HCT116 (cell line): ENCODE measurements at regions not wholly inside any gene's neighbourhood (a gene's known extent, or its start where the extent isn't known, plus 50 kb on each side); places are given as distances from the start of the nearest gene placed in this dataset.

ENCODE experiments used
- ATAC-seq: fragments of 200-7000 bp; cut with Tn5 transposase; 2 replicates; pipeline ENCODE4 v1.9.1; 2020; ENCODE audit warnings: mild to moderate bottlenecking, moderate library complexity
- BruUV-seq: library from RNA; stranded (reverse); fragments of 400-500 nt; replicated peaks from 2 replicates; lab custom pipeline; 2021; lab: Mats Ljungman, UMichigan
- CTCF ChIA-PET: fragments of 300-600 bp; sonication (Branson Sonifier 250); formaldehyde crosslinking; loops from one replicate; lab custom pipeline; 2021; ENCODE audit warnings: antibody characterized with exemption; lab: Charles Lee
- POLR2A ChIA-PET: fragments of 300-600, 350-600 bp; sonication (Branson Sonifier 250); formaldehyde crosslinking; loops from one replicate; lab custom pipeline; 2021; ENCODE audit warnings: antibody characterized with exemption; lab: Charles Lee
- RAD21 ChIA-PET, 2 experiments: fragments of 300-600 bp; sonication (Branson Sonifier 250); formaldehyde crosslinking; loops; one replicate each; lab custom pipeline; 2023; ENCODE audit warnings: low total read pairs in 2 of 2; ENCODE audit not compliant: uncharacterized antibody in 2 of 2, unreplicated experiment in 2 of 2, low non-redundant PET in 1 of 2; lab: Charles Lee
- DNase-seq: peaks from one replicate; pipeline ENCODE4 v3.0.0-alpha.2; 2010; ENCODE audit warnings: low read depth, low spot score
- H2AFZ ChIP-seq: fragments of 200-600 bp; shearing (Covaris generic), sonication (generic); 2 replicates; pipeline ENCODE4 v1.6.1; 2017; ENCODE audit warnings: low read depth, mixed run types, mixed read lengths, antibody characterized with exemption, low read length; ENCODE audit not compliant: poor library complexity, severe bottlenecking
- H3K27ac ChIP-seq: 2 replicates; pipeline ENCODE4 v1.5.1; 2012; ENCODE audit warnings: low read depth, low read length
- H3K27me3 ChIP-seq: fragments of 200-600 bp; sonication (generic); 2 replicates; pipeline ENCODE4 v1.6.1; 2016; ENCODE audit warnings: mixed run types, low read length, mixed read lengths; ENCODE audit not compliant: insufficient read depth
- H3K36me3 ChIP-seq, 2 experiments: fragments of 200-500 bp in 1 of 2; fragments of 200-600 bp in 1 of 2; sonication (Bioruptor generic) in 1 of 2; sonication (generic) in 1 of 2; 2 replicates each; pipeline versions ENCODE4 v1.5.1 to v1.6.1; 2014 to 2016; ENCODE audit warnings: low read length in 2 of 2, inconsistent platforms in 1 of 2, mixed read lengths in 1 of 2, mixed run types in 1 of 2; ENCODE audit not compliant: insufficient read depth in 2 of 2, control insufficient read depth in 1 of 2
- H3K4me1 ChIP-seq, 2 experiments: fragments of 200-600 bp in 1 of 2; sonication (generic) in 1 of 2; 2 replicates each; pipeline versions ENCODE4 v1.5.1 to v1.6.1; 2012 to 2017; ENCODE audit warnings: low read length in 2 of 2, inconsistent platforms in 1 of 2, mild to moderate bottlenecking in 1 of 2, mixed read lengths in 1 of 2, mixed run types in 1 of 2, moderate library complexity in 1 of 2; ENCODE audit not compliant: insufficient read depth in 2 of 2, control insufficient read depth in 1 of 2
- H3K4me2 ChIP-seq: fragments of 200-600 bp; sonication (generic); 2 replicates; pipeline ENCODE4 v1.6.1; 2017; ENCODE audit warnings: mixed run types, low read length, mixed read lengths
- H3K4me3 ChIP-seq, 2 experiments: fragments of 200-600 bp in 1 of 2; sonication (generic) in 1 of 2; replicated peaks in 1 of 2; 2 replicates each; pipeline ENCODE4 v1.5.1; 2011 to 2016; ENCODE audit warnings: low read length in 2 of 2, control low read depth in 1 of 2, low read depth in 1 of 2, mild to moderate bottlenecking in 1 of 2, mixed read lengths in 1 of 2, mixed run types in 1 of 2
- H3K79me2 ChIP-seq: fragments of 200-600 bp; sonication (generic); 2 replicates; pipeline ENCODE4 v1.6.1; 2017; ENCODE audit warnings: mild to moderate bottlenecking, mixed run types, low read length, moderate library complexity, mixed read lengths; ENCODE audit not compliant: insufficient read depth
- H3K9ac ChIP-seq: fragments of 200-600 bp; sonication (generic); 2 replicates; pipeline ENCODE4 v1.6.1; 2016; ENCODE audit warnings: low read length, mixed read lengths
- H3K9me2 ChIP-seq: fragments of 200-600 bp; sonication (generic), shearing (Covaris generic); 2 replicates; pipeline ENCODE4 v1.6.1; 2017; ENCODE audit warnings: mixed run types, mild to moderate bottlenecking, moderate library complexity; ENCODE audit not compliant: insufficient read depth
- H3K9me3 ChIP-seq, 2 experiments: fragments of 200-500 bp in 1 of 2; fragments of 200-600 bp in 1 of 2; sonication (Bioruptor generic) in 1 of 2; sonication (generic) in 1 of 2; 2 replicates each; pipeline ENCODE4 v1.6.1; 2014 to 2017; ENCODE audit warnings: low read length in 2 of 2, mixed read lengths in 2 of 2, inconsistent platforms in 1 of 2, low read depth in 1 of 2, mild to moderate bottlenecking in 1 of 2, mixed run types in 1 of 2, moderate library complexity in 1 of 2; ENCODE audit not compliant: control insufficient read depth in 1 of 2, insufficient read depth in 1 of 2
- H4K20me1 ChIP-seq: fragments of 200-600 bp; sonication (generic), shearing (Covaris generic); 2 replicates; pipeline ENCODE4 v1.6.1; 2017; ENCODE audit warnings: mixed run types, mild to moderate bottlenecking, moderate library complexity; ENCODE audit not compliant: insufficient read depth
- ATF3 ChIP-seq: IDR thresholded peaks from 2 replicates; pipeline ENCODE4 v1.6.1; 2012
- CBX3 ChIP-seq: IDR thresholded peaks from 2 replicates; pipeline ENCODE4 v1.6.1; 2012; ENCODE audit warnings: low read depth
- CTCF ChIP-seq, 3 experiments: fragments of 200-600 bp in 1 of 3; sonication (generic) in 1 of 3; IDR thresholded peaks in 2 of 3; conservative IDR thresholded peaks in 1 of 3; 2 replicates each; pipeline ENCODE4 v1.5.1; 2012 to 2017; ENCODE audit warnings: low read depth in 2 of 3, low read length in 2 of 3, antibody characterized with exemption in 1 of 3, borderline replicate concordance in 1 of 3, control low read depth in 1 of 3, mild to moderate bottlenecking in 1 of 3, mixed read lengths in 1 of 3, mixed run types in 1 of 3, moderate library complexity in 1 of 3; ENCODE audit not compliant: insufficient read depth in 1 of 3
- EGR1 ChIP-seq: IDR thresholded peaks from 2 replicates; pipeline ENCODE4 v1.6.1; 2012; ENCODE audit warnings: low read depth
- EZH2phosphoT487 ChIP-seq: fragments of 200-600 bp; IDR thresholded peaks from 2 replicates; pipeline ENCODE4 v1.6.1; 2018; ENCODE audit warnings: antibody characterized with exemption, borderline replicate concordance
- JUND ChIP-seq: IDR thresholded peaks from 2 replicates; pipeline ENCODE4 v1.6.1; 2012
- POLR2A ChIP-seq: IDR thresholded peaks from 2 replicates; pipeline ENCODE4 v1.7.0; 2011; ENCODE audit warnings: borderline replicate concordance; ENCODE audit not compliant: insufficient read depth, insufficient read length; ENCODE audit errors: extremely low read depth
- POLR2AphosphoS5 ChIP-seq: IDR thresholded peaks from 2 replicates; pipeline ENCODE4 v1.6.1; 2011; ENCODE audit warnings: mild to moderate bottlenecking, low read depth, low read length, moderate library complexity
- SIN3A ChIP-seq: IDR thresholded peaks from 2 replicates; pipeline ENCODE4 v1.6.1; 2012; ENCODE audit warnings: low read depth
- SP1 ChIP-seq: IDR thresholded peaks from 2 replicates; pipeline ENCODE4 v1.6.1; 2012; ENCODE audit warnings: low read depth
- SRF ChIP-seq: IDR thresholded peaks from 2 replicates; pipeline ENCODE4 v1.6.1; 2012; ENCODE audit warnings: low read depth
- TCF7L2 ChIP-seq: IDR thresholded peaks from 2 replicates; pipeline ENCODE4 v1.7.0; 2011; ENCODE audit warnings: borderline replicate concordance, inconsistent platforms; ENCODE audit not compliant: insufficient read depth, insufficient read length; ENCODE audit errors: extremely low read depth
- ZBTB33 ChIP-seq: IDR thresholded peaks from 2 replicates; pipeline ENCODE4 v1.6.1; 2011; ENCODE audit warnings: mild to moderate bottlenecking, low read length, moderate library complexity; ENCODE audit not compliant: insufficient replicate concordance; ENCODE audit errors: extremely low read depth
- intact Hi-C: fragments of 100-400 bp; cut with micrococcal nuclease; formaldehyde crosslinking; loops from 2 replicates; pipeline ENCODE4 v1.10.0; 2022

GRCh38 chr3:30102356-30102755, 504.0 kb upstream of the TGFBR2 start:
- RAD21 ChIA-PET, result no interaction called here
- TF ChIP-seq ATF3 (no peak), SIN3A (no peak), ZBTB33 (no peak), EZH2phosphoT487 (no peak), POLR2A (no peak), CTCF (IDR thresholded peaks at IDR 0.05 in 2 of 3, conservative IDR thresholded peaks at IDR 0.05 in 1 of 3; ENCODE audit: borderline replicate concordance in 1 of 3, insufficient read depth in 1 of 3, low read depth in 2 of 3, low read length in 2 of 3) (no peak), JUND (no peak), POLR2AphosphoS5 (no peak), SP1 (no peak), EGR1 (no peak), TCF7L2 (no peak), SRF (no peak), CBX3 (no peak)
- Histone ChIP-seq H3K9me3 (no peaks in the 10 kb centered on the region), H3K9me2 (no peaks in the 10 kb centered on the region), H3K9ac (no peak overlapping the region), H2AFZ (no peak overlapping the region), H4K20me1 (no peaks in the 10 kb centered on the region), H3K36me3 (no peaks in the 10 kb centered on the region), H3K27me3 (no peaks in the 10 kb centered on the region), H3K4me3 (no peak overlapping the region), H3K27ac (no peak overlapping the region), H3K4me2 (no peak overlapping the region), H3K4me1 (peaks cover 12 to 18% of the 10 kb centered on the region in 2 experiments), H3K79me2 (no peaks in the 10 kb centered on the region)
- POLR2A ChIA-PET, result no interaction called here
- DNase-seq, result no peak
- no peak for ATAC-seq
- CTCF ChIA-PET, result no interaction called here
- intact Hi-C loops, result no loop called here
- no TSS peak for BruUV-seq
